HG03439 (cell line): ENCODE measurements at regions not wholly inside any gene's neighbourhood (a gene's known extent, or its start where the extent isn't known, plus 50 kb on each side); places are given as distances from the start of the nearest gene placed in this dataset.

Experiments used
- ATAC-seq: cut with Tn5 transposase; IDR thresholded peaks from one replicate; pipeline ENCODE4 v1.9.1; 2021; ENCODE audit warnings: mild to moderate bottlenecking, moderate library complexity; ENCODE audit not compliant: unreplicated experiment

DNA sequence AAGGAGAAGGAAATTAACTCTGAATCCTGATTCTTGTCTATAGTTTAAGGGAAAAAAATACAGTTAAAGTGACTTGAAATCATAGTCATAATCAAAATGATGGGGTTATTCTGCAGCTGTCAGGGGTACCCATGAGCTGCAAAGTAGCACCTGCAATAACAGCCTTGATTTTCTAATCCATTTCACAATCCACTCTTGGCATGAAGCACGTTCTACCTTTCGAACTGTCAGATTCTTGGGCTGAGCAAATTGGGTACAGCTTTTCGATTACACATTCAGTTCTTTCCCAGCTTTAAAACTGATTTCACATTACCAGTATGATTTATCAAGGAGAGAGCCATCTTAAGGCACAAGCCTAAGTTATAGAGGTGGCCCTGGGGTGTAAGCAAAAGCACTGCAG, 118.5 kb upstream of the DTNBP1 start:
- no peak for ATAC-seq

DNA sequence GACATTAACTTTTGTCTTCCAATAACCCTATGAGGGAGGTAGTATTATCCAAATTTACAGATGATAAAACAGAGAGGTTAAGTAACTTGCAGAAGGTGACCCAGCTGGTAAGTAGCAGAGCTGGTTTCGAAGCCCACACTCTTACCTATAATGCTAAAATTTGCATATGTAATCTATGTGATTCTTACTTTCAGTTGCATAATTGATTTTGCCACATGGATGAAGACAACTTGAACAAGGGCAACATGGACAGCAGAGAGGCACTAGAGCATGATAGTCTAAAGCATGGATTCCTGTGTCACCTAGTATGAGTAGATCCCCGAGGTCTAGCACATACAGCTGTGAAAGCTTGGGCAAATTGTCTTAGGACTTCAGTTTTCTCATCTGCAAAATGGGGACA, 117.6 kb upstream of the DTNBP1 start:
- no peak for ATAC-seq

GRCh38 chr6:15779726-15780125, 116.9 kb upstream of the DTNBP1 start:
- no peak for ATAC-seq

DNA sequence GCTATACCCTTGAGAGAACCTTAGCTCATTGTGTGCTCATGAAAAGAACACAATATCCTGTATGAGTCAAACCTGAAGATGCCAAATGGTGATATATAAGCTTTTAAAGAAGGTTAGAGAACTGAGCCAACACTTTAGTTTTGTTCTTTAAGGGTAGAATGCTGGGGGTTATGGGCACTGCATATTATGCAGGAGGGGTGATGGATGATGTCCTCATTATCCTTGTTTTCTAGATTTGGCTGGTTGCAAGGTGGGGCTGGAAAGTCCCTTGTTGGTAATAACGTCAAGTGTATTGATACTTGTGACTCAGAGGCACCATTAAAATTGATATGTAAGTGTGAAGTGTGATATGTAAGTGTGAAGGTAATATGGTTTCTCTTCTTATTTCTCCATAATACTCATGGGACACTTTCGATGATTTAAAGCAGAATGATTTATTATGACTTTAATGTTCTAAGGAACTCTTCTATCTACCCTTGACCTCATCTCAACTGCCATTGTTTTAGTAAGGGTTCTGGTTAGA, 113.7 kb upstream of the DTNBP1 start:
- peak; percentile 68 for ATAC-seq

- ATAC-seq, result no peak
Measured at GRCh38 chr6:15775741-15776140, 112.9 kb upstream of the DTNBP1 start.

- no peak for ATAC-seq
Measured at GRCh38 chr6:15775076-15775634, 112.3 kb upstream of the DTNBP1 start.

- ATAC-seq, result no peak
Measured at GRCh38 chr6:15773806-15774410, 111.1 kb upstream of the DTNBP1 start.

- ATAC-seq, result peak; percentile 74
Measured at GRCh38 chr6:15770347-15771143, 107.7 kb upstream of the DTNBP1 start.

DNA sequence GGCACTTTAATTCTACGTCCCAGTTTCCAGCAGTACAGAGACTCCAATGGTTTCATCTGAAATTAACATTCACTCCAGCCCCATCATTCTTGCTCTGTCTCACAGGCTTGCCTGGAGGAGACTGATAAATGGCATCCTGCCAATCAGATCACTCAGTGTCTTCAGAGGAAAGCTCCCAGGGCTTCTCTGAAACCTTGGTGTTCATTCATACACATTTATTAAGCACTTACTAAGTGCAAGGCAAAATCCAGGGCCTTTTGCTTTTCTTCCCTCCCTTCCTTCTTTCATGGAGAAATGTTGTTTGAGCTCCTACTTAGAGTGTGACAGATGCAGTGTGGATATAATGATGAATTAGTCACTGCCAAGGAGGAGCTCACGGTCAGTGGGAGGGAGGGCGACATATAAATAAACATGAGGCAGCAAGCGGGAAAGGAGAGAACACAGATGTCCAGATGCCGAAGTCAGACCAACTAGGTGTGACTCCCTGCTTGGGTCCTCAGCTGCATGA, 106.7 kb upstream of the DTNBP1 start:
- no peak for ATAC-seq

DNA sequence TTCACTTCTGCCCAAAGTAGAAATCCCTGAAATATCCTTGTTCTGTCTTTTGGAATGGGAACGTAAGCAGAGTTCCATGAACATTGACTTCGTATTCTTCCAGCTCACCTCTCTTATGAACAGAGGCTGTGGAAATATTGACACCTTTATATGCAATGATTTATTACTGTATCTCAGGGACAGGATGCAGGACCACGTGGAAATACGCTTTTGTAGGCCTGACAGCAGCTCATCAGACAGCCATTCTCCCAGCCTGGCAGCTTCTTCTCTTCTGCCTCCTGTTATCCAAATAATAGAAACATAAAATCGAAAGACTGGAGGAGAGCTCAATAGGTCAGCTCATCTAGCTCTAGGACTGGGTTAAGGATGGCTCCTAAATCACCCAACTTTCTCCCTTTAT, 106.2 kb upstream of the DTNBP1 start:
- no peak for ATAC-seq

- ATAC-seq, result no peak
Measured at GRCh38 chr6:15763837-15764236, 101.0 kb upstream of the DTNBP1 start.

GRCh38 chr6:15763364-15763763, 100.5 kb upstream of the DTNBP1 start:
- no peak for ATAC-seq

DNA sequence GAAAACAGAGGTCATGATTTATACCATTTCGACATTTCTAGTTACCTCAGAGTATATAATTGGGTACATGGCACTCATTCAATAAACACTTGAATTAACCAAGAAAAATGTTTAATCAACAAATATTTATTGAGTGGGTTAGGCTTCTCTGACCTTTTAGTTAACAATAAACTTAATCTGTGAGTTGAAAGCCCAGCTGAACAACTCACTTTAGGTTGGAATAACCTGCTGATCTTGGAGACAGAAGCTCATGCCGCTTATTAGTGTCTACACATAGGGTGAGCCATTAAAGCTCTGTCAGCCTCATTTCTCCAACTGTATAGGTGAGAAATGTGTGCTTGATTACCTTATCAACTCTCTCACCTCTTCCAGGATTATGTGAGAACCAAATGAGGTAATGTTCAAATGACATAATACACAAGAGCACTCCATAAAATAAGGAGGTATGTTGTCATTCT, 98.2 kb upstream of the DTNBP1 start:
- no peak for ATAC-seq

DNA sequence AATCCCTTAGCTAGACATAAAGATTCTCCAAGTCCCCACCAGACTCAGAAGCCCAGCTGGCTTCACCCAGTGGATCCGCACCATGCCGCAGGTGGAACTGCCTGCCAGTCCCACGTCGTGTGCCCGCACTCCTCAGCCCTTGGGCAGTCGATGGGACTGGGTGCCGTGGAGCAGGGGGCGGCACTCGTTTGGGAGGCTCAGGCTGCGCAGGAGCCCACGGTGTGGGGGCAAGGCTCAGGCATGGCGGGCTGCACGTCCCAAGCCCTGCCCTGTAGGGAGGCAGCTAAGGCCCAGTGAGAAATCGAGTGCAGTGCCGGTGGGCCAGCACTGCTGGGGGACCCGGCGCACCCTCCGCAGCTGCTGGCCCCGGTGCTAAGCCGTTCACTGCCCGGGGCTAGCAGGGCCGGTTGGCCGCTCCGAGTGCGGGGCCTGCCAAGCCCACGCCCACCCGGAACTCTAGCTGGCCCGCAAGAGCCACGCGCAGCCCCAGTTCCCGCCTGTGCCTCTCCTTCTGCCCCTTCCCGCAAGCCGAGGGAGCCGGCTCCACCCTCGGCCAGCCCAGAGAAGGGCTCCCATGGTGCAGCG, 95.9 kb upstream of the DTNBP1 start:
- ATAC-seq, result no peak

DNA sequence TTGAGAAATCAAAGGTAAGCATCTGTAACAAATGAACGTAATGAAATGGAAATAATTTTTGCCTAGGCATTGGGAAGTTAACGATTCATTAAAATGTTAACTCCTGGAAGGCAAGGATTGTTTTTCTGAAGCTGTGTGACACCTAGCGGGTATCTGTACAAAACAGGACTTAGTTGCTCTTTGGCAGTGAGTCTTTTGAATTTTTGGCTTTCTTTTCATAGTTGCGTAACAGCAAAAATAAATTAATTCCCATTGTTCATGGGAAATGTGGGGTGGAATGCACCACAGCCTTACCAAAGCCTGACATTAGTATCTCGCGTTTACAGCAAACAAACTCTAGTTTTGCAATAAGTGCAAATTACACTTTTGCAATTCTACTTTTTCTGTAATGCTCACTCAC, 92.7 kb upstream of the DTNBP1 start:
- no peak for ATAC-seq

- ATAC-seq, result no peak
Measured at GRCh38 chr6:15754706-15755079, 91.9 kb upstream of the DTNBP1 start.

- no peak for ATAC-seq
Measured at GRCh38 chr6:15754035-15754705, 91.3 kb upstream of the DTNBP1 start.

- no peak for ATAC-seq
Measured at GRCh38 chr6:15752820-15753219, 90.0 kb upstream of the DTNBP1 start.

DNA sequence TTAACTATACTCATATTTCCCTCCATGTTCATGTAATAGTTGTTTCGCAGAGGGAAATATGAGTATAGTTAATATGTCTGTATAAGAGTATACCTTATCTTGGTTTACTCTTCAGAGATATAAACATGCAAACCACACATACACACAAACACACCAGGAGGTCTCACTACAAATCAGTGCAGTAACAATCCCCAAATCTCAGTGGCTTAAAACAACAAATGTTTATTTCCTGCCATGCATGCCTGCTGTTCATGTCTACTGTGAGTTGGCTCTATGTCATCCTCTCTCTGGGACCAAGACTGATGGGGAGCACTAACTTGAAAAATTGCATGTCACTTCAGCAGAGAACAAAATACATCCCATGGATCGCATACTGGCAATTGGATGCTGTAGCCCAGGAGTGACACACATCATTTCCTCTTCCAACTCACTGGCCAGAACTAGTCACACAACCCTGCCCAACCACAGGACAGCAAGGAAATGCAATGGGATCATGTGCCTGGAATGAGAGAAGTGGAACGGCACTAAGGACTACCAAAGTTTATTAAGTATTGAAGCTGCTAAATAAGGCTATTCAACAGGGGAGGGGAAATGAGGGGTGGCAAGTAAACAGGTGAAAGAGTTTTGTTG, 89.0 kb upstream of the DTNBP1 start:
- ATAC-seq, result no peak

DNA sequence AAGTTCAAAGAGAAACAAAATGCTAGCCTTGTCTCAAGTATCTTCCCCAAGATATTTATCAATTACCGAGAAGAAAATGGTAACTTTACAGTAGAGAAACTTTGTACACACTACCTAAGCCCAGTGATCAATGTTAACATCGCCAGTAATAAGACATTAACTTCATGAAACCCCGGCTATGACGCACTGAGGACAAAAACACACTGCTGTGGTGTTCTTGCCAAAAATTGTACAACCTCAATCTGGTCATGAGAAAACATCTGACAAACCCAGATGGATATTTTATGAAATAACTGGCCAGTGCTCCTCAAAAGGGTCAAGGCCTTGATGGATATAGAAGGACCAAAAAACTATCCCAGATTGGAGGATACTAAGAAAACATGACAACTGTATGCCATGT, 85.5 kb upstream of the DTNBP1 start:
- ATAC-seq, result no peak
